Endothelial cell of umbilical vein (primary cell): ENCODE measurements at regions not wholly inside any gene's neighbourhood (a gene's known extent, or its start where the extent isn't known, plus 50 kb on each side); places are given as distances from the start of the nearest gene placed in this dataset.

Experiments used
- BruUV-seq: library from RNA; stranded (reverse); fragments of 400-500 nt; replicated peaks from 2 replicates; lab custom pipeline; 2021; lab: Mats Ljungman, UMichigan
- CTCF ChIA-PET: fragments of 300-600, 350-600 bp; sonication (Branson Sonifier 250); formaldehyde crosslinking; loops from one replicate; lab custom pipeline; 2021; ENCODE audit warnings: antibody characterized with exemption, inconsistent platforms; lab: Charles Lee
- POLR2A ChIA-PET: fragments of 300-600, 350-600 bp; sonication (Branson Sonifier 250); formaldehyde crosslinking; loops from one replicate; lab custom pipeline; 2021; ENCODE audit warnings: antibody characterized with exemption, inconsistent platforms; lab: Charles Lee
- DNase-seq: peaks from one replicate; pipeline ENCODE4 v3.0.0-alpha.2; 2011; ENCODE audit warnings: low read depth, low spot score
- FAIRE-seq: peaks from 2 replicates; lab custom pipeline; 2011; peaks lifted over from hg19 to GRCh38; lab: Jason Lieb, UNC
- H2AFZ ChIP-seq: 2 replicates; pipeline ENCODE4 v1.6.0; 2012; ENCODE audit warnings: low read depth, low read length, control low read depth, inconsistent platforms
- H3K27ac ChIP-seq: 2 replicates; pipeline ENCODE4 v1.5.1; 2011; ENCODE audit warnings: low read depth, mild to moderate bottlenecking, control low read depth, low read length, moderate library complexity; ENCODE audit not compliant: insufficient read depth
- H3K27me3 ChIP-seq, 2 experiments: 2 replicates each; pipeline versions ENCODE4 v1.6.0 to v1.6.1; 2011; ENCODE audit warnings: low read length in 2 of 2, mixed read lengths in 1 of 2; ENCODE audit not compliant: control insufficient read depth in 2 of 2, insufficient read depth in 2 of 2
- H3K36me3 ChIP-seq, 2 experiments: 2 replicates in 1 of 2; 3 replicates in 1 of 2; pipeline ENCODE4 v1.5.1; 2011; ENCODE audit warnings: low read length in 2 of 2, mild to moderate bottlenecking in 1 of 2, moderate library complexity in 1 of 2; ENCODE audit not compliant: control insufficient read depth in 2 of 2, insufficient read depth in 2 of 2; ENCODE audit errors: extremely low read depth in 1 of 2
- H3K4me1 ChIP-seq: 3 replicates; pipeline ENCODE4 v1.5.1; 2011; ENCODE audit warnings: mild to moderate bottlenecking, low read length; ENCODE audit not compliant: control insufficient read depth, insufficient read depth; ENCODE audit errors: extremely low read depth
- H3K4me2 ChIP-seq: 2 replicates; pipeline ENCODE4 v1.6.1; 2011; ENCODE audit warnings: low read length, control low read depth, mixed read lengths; ENCODE audit not compliant: insufficient read depth
- H3K4me3 ChIP-seq, 3 experiments: fragments of 200-600 bp in 1 of 3; sonication (generic), shearing (Covaris generic) in 1 of 3; replicated peaks in 1 of 3; 2 replicates each; pipeline ENCODE4 v1.5.1; 2011 to 2016; ENCODE audit warnings: control low read depth in 3 of 3, low read length in 3 of 3, mild to moderate bottlenecking in 2 of 3, inconsistent platforms in 1 of 3, low read depth in 1 of 3, moderate library complexity in 1 of 3; ENCODE audit not compliant: insufficient read depth in 1 of 3
- H3K79me2 ChIP-seq: 2 replicates; pipeline ENCODE4 v1.6.0; 2012; ENCODE audit warnings: low read length, inconsistent platforms; ENCODE audit not compliant: control insufficient read depth, insufficient read depth
- H3K9ac ChIP-seq: replicated peaks from 2 replicates; pipeline ENCODE3; 2011; ENCODE audit warnings: low read length, control low read depth; ENCODE audit not compliant: insufficient read depth; ENCODE audit errors: extremely low read depth
- H3K9me1 ChIP-seq: replicated peaks from 3 replicates; pipeline ENCODE4 v1.6.0; 2011; ENCODE audit warnings: mild to moderate bottlenecking, low read length; ENCODE audit not compliant: control insufficient read depth, insufficient read depth; ENCODE audit errors: extremely low read depth
- H3K9me3 ChIP-seq: replicated peaks from 2 replicates; pipeline ENCODE4 v1.5.1; 2012; ENCODE audit warnings: low read length, inconsistent platforms; ENCODE audit not compliant: control insufficient read depth, insufficient read depth
- H4K20me1 ChIP-seq: replicated peaks from 2 replicates; pipeline ENCODE3; 2011; ENCODE audit warnings: mild to moderate bottlenecking, low read length; ENCODE audit not compliant: control insufficient read depth, insufficient read depth; ENCODE audit errors: extremely low read depth
- EZH2 ChIP-seq: IDR thresholded peaks from 2 replicates; pipeline ENCODE4 v1.6.1; 2012; ENCODE audit warnings: borderline replicate concordance, low read depth, mild to moderate bottlenecking, moderate library complexity, low read length, inconsistent platforms; ENCODE audit not compliant: severe bottlenecking
- FOS ChIP-seq: IDR thresholded peaks from 2 replicates; pipeline ENCODE4 v1.6.1; 2011; ENCODE audit warnings: mild to moderate bottlenecking, low read length, moderate library complexity, borderline replicate concordance; ENCODE audit not compliant: insufficient read depth
- GATA2 ChIP-seq: IDR thresholded peaks from 2 replicates; pipeline ENCODE4 v1.7.0; 2011; ENCODE audit warnings: low read depth, mild to moderate bottlenecking, moderate library complexity, mixed read lengths, low read length; ENCODE audit not compliant: insufficient read length, insufficient read depth
- JUN ChIP-seq: IDR thresholded peaks from 2 replicates; pipeline ENCODE4 v1.6.1; 2011; ENCODE audit warnings: borderline replicate concordance, low read depth; ENCODE audit not compliant: insufficient read length, insufficient read depth
- MYC ChIP-seq: IDR thresholded peaks from one replicate; pipeline ENCODE4 v1.6.1; 2011; ENCODE audit warnings: mild to moderate bottlenecking, low read depth, low read length
- POLR2A ChIP-seq: IDR thresholded peaks from 2 replicates; pipeline ENCODE4 v1.6.1; 2012; ENCODE audit warnings: low read depth, mild to moderate bottlenecking, control low read depth, low read length
- POLR2AphosphoS5 ChIP-seq: IDR thresholded peaks from 2 replicates; pipeline ENCODE4 v1.6.1; 2012; ENCODE audit warnings: low read depth, mild to moderate bottlenecking, control low read depth, low read length, moderate library complexity; ENCODE audit not compliant: insufficient read depth
- dilution Hi-C: fragments of 300-500 bp; cut with MboI; formaldehyde crosslinking; loops from one replicate; pipeline ENCODE4 v1.15.0; 2019; ENCODE audit warnings: low sequenced_read_pairs; ENCODE audit not compliant: extremely low pct_ligation_motif_present
- intact Hi-C: fragments of 100-400 bp; cut with micrococcal nuclease; formaldehyde crosslinking; loops from one replicate; pipeline ENCODE4 v1.10.0; 2022
- TF ChIP-seq, protein P1 (sequence below), 2 donors: IDR thresholded peaks; 1 replicate in 1 of 2; 2 replicates in 1 of 2; pipeline ENCODE4 v1.5.1; 2011; ENCODE audit warnings: low read length in 2 of 2, mild to moderate bottlenecking in 2 of 2, moderate library complexity in 2 of 2, control low read depth in 1 of 2, inconsistent platforms in 1 of 2, low read depth in 1 of 2; ENCODE audit not compliant: insufficient read depth in 1 of 2; ENCODE audit errors: extremely low read depth in 1 of 2

- H3K27me3 ChIP-seq = no peaks in the 10 kb centered on the region
- H3K4me2 ChIP-seq = no peak overlapping the region
- FAIRE-seq (no peak), DNase-seq (no peak)
- no peaks in the 10 kb centered on the region for H3K4me1 ChIP-seq
- dilution Hi-C loops (no loop called here), intact Hi-C loops (no loop called here)
- no peak overlapping the region for H2AFZ ChIP-seq
- H3K4me3 ChIP-seq = no peak overlapping the region
- POLR2A ChIA-PET = interaction anchor here (1.1 kb wide), 1 partner anchor 39 kb away, joined by 3 read pairs; no protein-coding TSS in a partner anchor
- H3K9me3 ChIP-seq = no peaks in the 10 kb centered on the region
- CTCF ChIA-PET = interaction anchor here (1.2 kb wide), 1 partner anchor 10 kb away, joined by 3 read pairs; no protein-coding TSS in a partner anchor
- no peaks in the 10 kb centered on the region for H3K36me3 ChIP-seq
- no peak overlapping the region for H3K27ac ChIP-seq
- no peak overlapping the region for H3K9ac ChIP-seq
- no TSS peak for BruUV-seq
- TF ChIP-seq POLR2AphosphoS5 (no peak), GATA2 (no peak), MYC (no peak), FOS (no peak), POLR2A (no peak), JUN (no peak), EZH2 (no peak)
- TF ChIP-seq, protein P1, sequence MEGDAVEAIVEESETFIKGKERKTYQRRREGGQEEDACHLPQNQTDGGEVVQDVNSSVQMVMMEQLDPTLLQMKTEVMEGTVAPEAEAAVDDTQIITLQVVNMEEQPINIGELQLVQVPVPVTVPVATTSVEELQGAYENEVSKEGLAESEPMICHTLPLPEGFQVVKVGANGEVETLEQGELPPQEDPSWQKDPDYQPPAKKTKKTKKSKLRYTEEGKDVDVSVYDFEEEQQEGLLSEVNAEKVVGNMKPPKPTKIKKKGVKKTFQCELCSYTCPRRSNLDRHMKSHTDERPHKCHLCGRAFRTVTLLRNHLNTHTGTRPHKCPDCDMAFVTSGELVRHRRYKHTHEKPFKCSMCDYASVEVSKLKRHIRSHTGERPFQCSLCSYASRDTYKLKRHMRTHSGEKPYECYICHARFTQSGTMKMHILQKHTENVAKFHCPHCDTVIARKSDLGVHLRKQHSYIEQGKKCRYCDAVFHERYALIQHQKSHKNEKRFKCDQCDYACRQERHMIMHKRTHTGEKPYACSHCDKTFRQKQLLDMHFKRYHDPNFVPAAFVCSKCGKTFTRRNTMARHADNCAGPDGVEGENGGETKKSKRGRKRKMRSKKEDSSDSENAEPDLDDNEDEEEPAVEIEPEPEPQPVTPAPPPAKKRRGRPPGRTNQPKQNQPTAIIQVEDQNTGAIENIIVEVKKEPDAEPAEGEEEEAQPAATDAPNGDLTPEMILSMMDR (IDR thresholded peaks at IDR 0.05; ENCODE audit: extremely low read depth in 1 of 2, insufficient read depth in 1 of 2, low read depth in 1 of 2, low read length in 2 of 2) = no peak
- no peaks in the 10 kb centered on the region for H4K20me1 ChIP-seq
- H3K79me2 ChIP-seq = no peaks in the 10 kb centered on the region
- H3K9me1 ChIP-seq = no peaks in the 10 kb centered on the region
Measured at GRCh38 chr17:43328650-43329049, 70.1 kb upstream of the ARL4D start.
